ENCODE measurements at regions not wholly inside any gene's neighbourhood (a gene's known extent, or its start where the extent isn't known, plus 50 kb on each side); places are given as distances from the start of the nearest gene placed in this dataset.
"Not testable (repeated sequence)": the region's sequence is repeated elsewhere in the genome, so short reads cannot be mapped to it uniquely, and the experiment has no call there.

DNA sequence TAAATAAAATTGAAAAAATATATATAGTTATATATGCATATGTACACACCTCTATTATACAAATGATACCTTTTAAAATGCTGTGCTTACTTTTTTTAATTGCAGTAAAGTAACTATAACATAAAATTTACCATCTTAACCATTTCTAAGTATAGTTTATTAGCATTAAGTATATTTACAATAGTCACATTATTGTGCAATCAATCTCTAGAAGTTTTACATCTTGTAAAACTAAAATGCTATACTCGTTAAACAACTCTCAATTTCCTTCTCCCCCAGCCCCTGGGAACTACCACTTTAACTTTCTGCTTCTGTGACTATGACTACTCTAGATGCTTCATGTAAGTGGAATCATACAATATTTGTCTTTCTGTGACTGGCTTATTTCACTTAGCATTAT, 146.7 kb upstream of the DST start:
- intact Hi-C loops (cut with DNase I): no loop called here
- TF ChIP-seq, protein P1, sequence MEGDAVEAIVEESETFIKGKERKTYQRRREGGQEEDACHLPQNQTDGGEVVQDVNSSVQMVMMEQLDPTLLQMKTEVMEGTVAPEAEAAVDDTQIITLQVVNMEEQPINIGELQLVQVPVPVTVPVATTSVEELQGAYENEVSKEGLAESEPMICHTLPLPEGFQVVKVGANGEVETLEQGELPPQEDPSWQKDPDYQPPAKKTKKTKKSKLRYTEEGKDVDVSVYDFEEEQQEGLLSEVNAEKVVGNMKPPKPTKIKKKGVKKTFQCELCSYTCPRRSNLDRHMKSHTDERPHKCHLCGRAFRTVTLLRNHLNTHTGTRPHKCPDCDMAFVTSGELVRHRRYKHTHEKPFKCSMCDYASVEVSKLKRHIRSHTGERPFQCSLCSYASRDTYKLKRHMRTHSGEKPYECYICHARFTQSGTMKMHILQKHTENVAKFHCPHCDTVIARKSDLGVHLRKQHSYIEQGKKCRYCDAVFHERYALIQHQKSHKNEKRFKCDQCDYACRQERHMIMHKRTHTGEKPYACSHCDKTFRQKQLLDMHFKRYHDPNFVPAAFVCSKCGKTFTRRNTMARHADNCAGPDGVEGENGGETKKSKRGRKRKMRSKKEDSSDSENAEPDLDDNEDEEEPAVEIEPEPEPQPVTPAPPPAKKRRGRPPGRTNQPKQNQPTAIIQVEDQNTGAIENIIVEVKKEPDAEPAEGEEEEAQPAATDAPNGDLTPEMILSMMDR (IDR thresholded peaks at IDR 0.05): no peak
- Histone ChIP-seq H3K36me3 (no peaks in the 10 kb centered on the region), H3K27me3 (no peaks in the 10 kb centered on the region), H3K27ac (no peak overlapping the region), H3K4me3 (no peak overlapping the region), H3K9ac (ENCODE audit: low read depth in 2 of 2, low read length in 2 of 2) (no peak overlapping the region), H3K4me1 (no peaks in the 10 kb centered on the region), H3K9me3 (no peaks in the 10 kb centered on the region)
- no peak for DNase-seq

DNA sequence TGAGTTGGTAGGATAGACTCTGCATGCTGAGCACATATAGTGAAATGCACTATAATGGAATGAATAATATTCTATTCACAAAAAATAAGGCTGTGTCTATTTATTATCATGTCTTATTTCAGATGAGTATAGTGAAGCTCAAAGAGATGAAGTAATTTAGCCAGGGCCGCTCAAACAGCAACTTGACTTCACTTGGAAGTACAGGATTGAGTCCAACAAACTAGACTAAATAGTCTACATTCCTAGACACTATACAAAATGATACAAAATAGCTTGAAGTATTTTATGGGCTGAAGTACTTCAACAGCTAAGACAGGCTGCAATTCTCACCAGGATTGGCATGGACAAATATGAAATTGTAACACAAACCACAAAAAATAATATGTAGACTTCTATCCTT, 144.5 kb upstream of the DST start:
- Histone ChIP-seq H3K9me3 (no peaks in the 10 kb centered on the region), H3K9ac (ENCODE audit: low read depth in 2 of 2, low read length in 2 of 2) (no peak overlapping the region), H3K27ac (no peak overlapping the region), H3K36me3 (no peaks in the 10 kb centered on the region), H3K4me1 (no peaks in the 10 kb centered on the region), H3K27me3 (no peaks in the 10 kb centered on the region), H3K4me3 (no peak overlapping the region)
- no peak for DNase-seq
- TF ChIP-seq, protein P1 (IDR thresholded peaks at IDR 0.05): no peak
- intact Hi-C loops (cut with DNase I): no loop called here

DNA sequence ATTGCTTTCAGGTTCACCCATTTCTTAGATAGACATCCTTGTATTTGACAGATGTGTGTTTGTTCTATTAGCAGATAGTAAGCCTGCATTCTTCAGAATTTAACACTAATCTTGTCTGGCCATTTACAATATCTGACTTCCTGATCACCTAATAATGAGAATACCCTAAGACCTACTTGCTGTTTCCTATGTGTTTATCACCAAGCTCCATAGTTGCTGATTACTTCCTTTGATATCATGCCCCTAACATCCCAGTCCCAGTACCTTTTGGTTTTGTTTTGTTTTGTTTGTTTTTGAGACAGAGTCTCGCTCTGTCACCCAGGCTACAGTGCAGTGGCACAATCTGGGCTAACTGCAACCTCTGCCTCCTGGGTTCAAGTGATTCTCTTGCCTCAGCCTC, 143.6 kb upstream of the DST start:
- Histone ChIP-seq H3K27me3 (no peaks in the 10 kb centered on the region), H3K4me1 (no peaks in the 10 kb centered on the region), H3K27ac (no peak overlapping the region), H3K36me3 (no peaks in the 10 kb centered on the region), H3K4me3 (no peak overlapping the region), H3K9me3 (no peaks in the 10 kb centered on the region), H3K9ac (ENCODE audit: low read depth in 2 of 2, low read length in 2 of 2) (no peak overlapping the region)
- DNase-seq: no peak
- TF ChIP-seq, protein P1 (IDR thresholded peaks at IDR 0.05): no peak
- intact Hi-C loops (cut with DNase I): no loop called here

DNA sequence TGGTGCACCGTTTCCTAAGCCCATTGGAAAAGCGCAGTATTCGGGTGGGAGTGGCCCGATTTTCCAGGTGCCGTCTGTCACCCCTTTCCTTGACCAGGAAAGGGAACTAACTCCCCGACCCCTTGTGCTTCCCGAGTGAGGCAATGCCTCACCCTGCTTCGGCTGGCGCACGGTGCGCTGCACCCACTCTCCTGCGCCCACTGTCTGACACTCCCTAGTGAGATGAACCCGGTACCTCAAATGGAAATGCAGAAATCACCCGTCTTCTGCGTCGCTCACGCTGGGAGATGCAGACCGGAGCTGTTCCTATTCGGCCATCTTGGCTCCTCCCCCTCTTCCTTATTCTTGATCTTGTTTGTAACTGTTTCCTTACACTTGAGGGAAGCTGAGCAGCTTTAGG, 142.8 kb upstream of the DST start:
- H3K36me3 ChIP-seq; H3K9ac ChIP-seq (ENCODE audit: low read depth in 2 of 2, low read length in 2 of 2); H3K9me3 ChIP-seq; intact Hi-C loops (cut with DNase I); DNase-seq; H3K4me1 ChIP-seq; H3K27me3 ChIP-seq; H3K27ac ChIP-seq; H3K4me3 ChIP-seq: not testable (repeated sequence)

DNA sequence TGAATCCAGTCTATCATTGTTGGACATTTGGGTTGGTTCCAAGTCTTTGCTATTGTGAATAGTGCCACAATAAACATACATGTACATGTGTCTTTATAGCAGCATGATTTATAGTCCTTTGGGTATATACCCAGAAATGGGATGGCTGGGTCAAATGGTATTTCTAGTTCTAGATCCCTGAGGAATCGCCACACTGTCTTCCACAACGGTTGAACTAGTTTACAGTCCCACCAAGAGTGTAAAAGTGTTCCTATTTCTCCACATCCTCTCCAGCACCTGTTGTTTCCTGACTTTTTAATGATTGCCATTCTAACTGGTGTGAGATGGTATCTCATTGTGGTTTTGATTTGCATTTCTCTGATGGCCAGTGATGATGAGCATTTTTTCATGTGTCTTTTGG, 137.4 kb upstream of the DST start:
- H3K27me3 ChIP-seq; intact Hi-C loops (cut with DNase I); H3K4me1 ChIP-seq; H3K4me3 ChIP-seq; H3K9ac ChIP-seq (ENCODE audit: low read depth in 2 of 2, low read length in 2 of 2); H3K9me3 ChIP-seq; H3K27ac ChIP-seq; H3K36me3 ChIP-seq; DNase-seq: not testable (repeated sequence)

DNA sequence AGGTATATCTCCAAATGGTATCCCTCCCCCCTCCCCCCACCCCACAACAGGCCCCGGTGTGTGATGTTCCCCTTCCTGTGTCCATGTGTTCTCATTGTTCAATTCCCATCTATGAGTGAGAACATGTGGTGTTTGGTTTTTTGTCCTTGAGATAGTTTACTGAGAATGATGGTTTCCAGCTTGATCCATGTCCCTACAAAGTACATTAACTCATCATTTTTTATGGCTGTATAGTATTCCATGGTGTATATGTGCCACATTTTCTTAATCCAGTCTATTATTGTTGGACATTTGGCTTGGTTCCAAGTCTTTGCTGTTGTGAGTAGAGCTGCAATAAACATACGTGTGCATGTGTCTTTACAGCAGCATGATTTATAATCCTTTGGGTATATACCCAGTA, 135.8 kb upstream of the DST start:
- H3K9me3 ChIP-seq, DNase-seq: not testable (repeated sequence)

DNA sequence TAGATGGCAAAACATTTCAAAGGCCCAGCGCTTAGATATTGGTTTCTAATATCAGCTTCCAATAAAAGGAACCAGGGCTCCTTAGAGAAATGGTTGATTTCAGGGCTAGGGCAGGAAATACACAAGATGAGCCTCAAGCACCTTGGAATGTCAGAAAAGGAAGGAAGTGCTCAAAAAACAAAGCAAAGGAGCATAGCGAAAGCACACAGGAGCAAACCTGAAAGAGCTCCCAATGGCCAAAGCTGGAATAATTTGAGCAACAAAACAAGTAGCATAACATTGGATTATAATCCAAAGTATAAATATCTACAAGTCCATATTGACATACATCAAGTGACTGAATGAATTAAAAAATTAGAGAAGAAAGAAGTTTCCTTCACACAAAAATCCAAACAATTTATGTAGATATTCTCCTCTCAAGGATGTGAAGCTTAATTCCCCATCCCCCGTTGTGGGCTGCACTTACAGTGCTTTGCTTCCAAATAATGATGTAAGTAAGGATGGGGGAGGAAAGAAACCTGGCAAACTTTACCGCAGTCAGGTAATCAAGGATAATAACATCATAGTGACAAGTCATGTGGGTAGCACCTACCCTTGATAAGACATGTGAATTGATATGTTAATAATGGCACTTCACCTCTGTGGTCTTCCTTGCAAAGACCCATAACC, 132.9 kb upstream of the DST start:
- H3K27ac ChIP-seq: no peak overlapping the region
- DNase-seq: no peak
- TF ChIP-seq, protein P1 (IDR thresholded peaks at IDR 0.05): no peak
- H3K9me3 ChIP-seq: no peaks in the 10 kb centered on the region
- intact Hi-C loops (cut with DNase I): no loop called here
- no peak overlapping the region for H3K9ac ChIP-seq (ENCODE audit: low read depth in 2 of 2, low read length in 2 of 2)
- H3K27me3 ChIP-seq: no peaks in the 10 kb centered on the region
- H3K4me3 ChIP-seq: no peak overlapping the region
- H3K36me3 ChIP-seq: no peaks in the 10 kb centered on the region
- H3K4me1 ChIP-seq: no peaks in the 10 kb centered on the region

More for the DNA sequence above, 135.8 kb upstream of the DST start:
- H3K27ac ChIP-seq; intact Hi-C loops (cut with DNase I); H3K27me3 ChIP-seq; H3K9ac ChIP-seq (ENCODE audit: low read depth in 2 of 2, low read length in 2 of 2); H3K4me1 ChIP-seq; H3K4me3 ChIP-seq; H3K36me3 ChIP-seq: not testable (repeated sequence)
